ENCODE measurements at regions not wholly inside any gene's neighbourhood (a gene's known extent, or its start where the extent isn't known, plus 50 kb on each side); places are given as distances from the start of the nearest gene placed in this dataset.

DNA sequence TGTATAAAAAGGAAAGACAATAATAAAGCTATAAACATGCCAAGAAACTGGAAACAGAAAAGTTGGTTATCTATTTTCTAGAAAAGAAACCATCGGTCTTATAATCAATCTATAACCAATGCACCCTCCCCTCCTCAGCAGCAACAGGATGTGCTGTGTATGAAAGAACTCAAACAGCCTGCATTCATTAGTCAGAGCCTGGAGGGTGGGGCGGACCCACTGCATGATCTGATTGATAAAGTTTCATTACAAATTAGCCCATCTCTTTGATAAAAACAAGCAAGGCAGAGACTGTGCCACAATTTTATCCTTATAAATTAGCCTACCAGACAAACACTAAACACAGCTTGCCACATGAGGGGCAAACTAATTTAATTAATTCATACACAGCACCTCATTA, 448.1 kb downstream of the BCAT1 start:
- Histone ChIP-seq H3K9ac (ENCODE audit: low read length) (peak overlapping the region; percentile 28), H2AFZ (ENCODE audit: low read depth, low read length) (peak overlapping the region; percentile 31), H3K36me3 (ENCODE audit: insufficient read depth, low read length) (no peaks in the 10 kb centered on the region), H3K4me2 (ENCODE audit: low read length) (peak overlapping the region; percentile 78), H3K9me3 (ENCODE audit: insufficient read depth, low read depth, low read length) (no peaks in the 10 kb centered on the region), H3K4me1 (ENCODE audit: insufficient read depth, low read length) (peaks cover 19% of the 10 kb centered on the region), H4K20me1 (ENCODE audit: insufficient read depth, low read length) (no peaks in the 10 kb centered on the region), H3K27me3 (ENCODE audit: insufficient read depth, low read length) (no peaks in the 10 kb centered on the region), H3K4me3 (ENCODE audit: insufficient read depth, low read depth, low read length) (peak overlapping the region; percentile 20), H3K27ac (ENCODE audit: low read depth, low read length) (peak overlapping the region; percentile 55), H3K79me2 (ENCODE audit: insufficient read depth, low read length) (no peaks in the 10 kb centered on the region)
- Mint-ChIP-seq H3K4me1 (ENCODE audit: low read depth, unreplicated experiment) (peaks cover 27% of the 10 kb centered on the region), H3K4me3 (ENCODE audit: unreplicated experiment) (peak overlapping the region; percentile 40), H3K9me3 (ENCODE audit: unreplicated experiment) (peaks cover 2% of the 10 kb centered on the region), H3K27ac (ENCODE audit: unreplicated experiment) (peak overlapping the region; percentile 43), H3K27me3 (ENCODE audit: low read depth, unreplicated experiment) (no peaks in the 10 kb centered on the region), H3K36me3 (ENCODE audit: low read depth, unreplicated experiment) (no peaks in the 10 kb centered on the region)
- FAIRE-seq (no peak), DNase-seq (ENCODE audit: low read depth) (peak; percentile 36)
- TF ChIP-seq, protein P1, sequence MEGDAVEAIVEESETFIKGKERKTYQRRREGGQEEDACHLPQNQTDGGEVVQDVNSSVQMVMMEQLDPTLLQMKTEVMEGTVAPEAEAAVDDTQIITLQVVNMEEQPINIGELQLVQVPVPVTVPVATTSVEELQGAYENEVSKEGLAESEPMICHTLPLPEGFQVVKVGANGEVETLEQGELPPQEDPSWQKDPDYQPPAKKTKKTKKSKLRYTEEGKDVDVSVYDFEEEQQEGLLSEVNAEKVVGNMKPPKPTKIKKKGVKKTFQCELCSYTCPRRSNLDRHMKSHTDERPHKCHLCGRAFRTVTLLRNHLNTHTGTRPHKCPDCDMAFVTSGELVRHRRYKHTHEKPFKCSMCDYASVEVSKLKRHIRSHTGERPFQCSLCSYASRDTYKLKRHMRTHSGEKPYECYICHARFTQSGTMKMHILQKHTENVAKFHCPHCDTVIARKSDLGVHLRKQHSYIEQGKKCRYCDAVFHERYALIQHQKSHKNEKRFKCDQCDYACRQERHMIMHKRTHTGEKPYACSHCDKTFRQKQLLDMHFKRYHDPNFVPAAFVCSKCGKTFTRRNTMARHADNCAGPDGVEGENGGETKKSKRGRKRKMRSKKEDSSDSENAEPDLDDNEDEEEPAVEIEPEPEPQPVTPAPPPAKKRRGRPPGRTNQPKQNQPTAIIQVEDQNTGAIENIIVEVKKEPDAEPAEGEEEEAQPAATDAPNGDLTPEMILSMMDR (IDR thresholded peaks at IDR 0.05; ENCODE audit: insufficient read depth, low read depth, low read length) = no peak

DNA sequence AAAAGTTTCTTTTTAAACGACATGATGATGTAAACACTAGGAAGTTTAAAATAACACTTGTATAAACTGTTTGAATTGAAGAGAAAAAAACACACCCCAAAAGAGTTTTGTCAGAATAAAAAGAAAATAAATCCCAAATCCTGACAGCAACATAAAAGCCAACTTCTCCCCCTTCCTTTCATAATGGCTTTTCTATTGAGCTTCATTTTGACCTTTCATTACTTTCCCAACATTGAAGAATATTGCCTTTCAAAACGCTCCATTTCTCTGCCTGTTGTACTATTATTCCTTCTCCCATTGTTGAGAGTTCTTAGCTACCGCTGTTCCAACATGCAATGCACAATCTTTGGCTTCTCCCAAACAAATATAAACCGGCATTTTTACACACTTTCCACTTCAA, 448.5 kb downstream of the BCAT1 start:
- Mint-ChIP-seq H3K36me3 (ENCODE audit: low read depth, unreplicated experiment) (no peaks in the 10 kb centered on the region), H3K4me3 (ENCODE audit: unreplicated experiment) (peak overlapping the region; percentile 40), H3K27ac (ENCODE audit: unreplicated experiment) (peak overlapping the region; percentile 43), H3K27me3 (ENCODE audit: low read depth, unreplicated experiment) (no peaks in the 10 kb centered on the region), H3K9me3 (ENCODE audit: unreplicated experiment) (peaks cover 2% of the 10 kb centered on the region), H3K4me1 (ENCODE audit: low read depth, unreplicated experiment) (peaks cover 31% of the 10 kb centered on the region)
- Histone ChIP-seq H2AFZ (ENCODE audit: low read depth, low read length) (peak overlapping the region; percentile 31), H3K9me3 (ENCODE audit: insufficient read depth, low read depth, low read length) (no peaks in the 10 kb centered on the region), H3K36me3 (ENCODE audit: insufficient read depth, low read length) (no peaks in the 10 kb centered on the region), H3K9ac (ENCODE audit: low read length) (peak overlapping the region; percentile 28), H3K79me2 (ENCODE audit: insufficient read depth, low read length) (no peaks in the 10 kb centered on the region), H3K4me2 (ENCODE audit: low read length) (peak overlapping the region; percentile 78), H3K27ac (ENCODE audit: low read depth, low read length) (peak overlapping the region; percentile 55), H3K27me3 (ENCODE audit: insufficient read depth, low read length) (no peaks in the 10 kb centered on the region), H3K4me1 (ENCODE audit: insufficient read depth, low read length) (peaks cover 19% of the 10 kb centered on the region), H4K20me1 (ENCODE audit: insufficient read depth, low read length) (no peaks in the 10 kb centered on the region), H3K4me3 (ENCODE audit: insufficient read depth, low read depth, low read length) (peak overlapping the region; percentile 20)
- TF ChIP-seq EZH2 (IDR thresholded peaks at IDR 0.05; ENCODE audit: insufficient read depth, low read length) = no peak
- TF ChIP-seq, protein P1 (IDR thresholded peaks at IDR 0.05; ENCODE audit: insufficient read depth, low read depth, low read length) = no peak
- no peak for DNase-seq (ENCODE audit: low read depth)
- no peak for FAIRE-seq

DNA sequence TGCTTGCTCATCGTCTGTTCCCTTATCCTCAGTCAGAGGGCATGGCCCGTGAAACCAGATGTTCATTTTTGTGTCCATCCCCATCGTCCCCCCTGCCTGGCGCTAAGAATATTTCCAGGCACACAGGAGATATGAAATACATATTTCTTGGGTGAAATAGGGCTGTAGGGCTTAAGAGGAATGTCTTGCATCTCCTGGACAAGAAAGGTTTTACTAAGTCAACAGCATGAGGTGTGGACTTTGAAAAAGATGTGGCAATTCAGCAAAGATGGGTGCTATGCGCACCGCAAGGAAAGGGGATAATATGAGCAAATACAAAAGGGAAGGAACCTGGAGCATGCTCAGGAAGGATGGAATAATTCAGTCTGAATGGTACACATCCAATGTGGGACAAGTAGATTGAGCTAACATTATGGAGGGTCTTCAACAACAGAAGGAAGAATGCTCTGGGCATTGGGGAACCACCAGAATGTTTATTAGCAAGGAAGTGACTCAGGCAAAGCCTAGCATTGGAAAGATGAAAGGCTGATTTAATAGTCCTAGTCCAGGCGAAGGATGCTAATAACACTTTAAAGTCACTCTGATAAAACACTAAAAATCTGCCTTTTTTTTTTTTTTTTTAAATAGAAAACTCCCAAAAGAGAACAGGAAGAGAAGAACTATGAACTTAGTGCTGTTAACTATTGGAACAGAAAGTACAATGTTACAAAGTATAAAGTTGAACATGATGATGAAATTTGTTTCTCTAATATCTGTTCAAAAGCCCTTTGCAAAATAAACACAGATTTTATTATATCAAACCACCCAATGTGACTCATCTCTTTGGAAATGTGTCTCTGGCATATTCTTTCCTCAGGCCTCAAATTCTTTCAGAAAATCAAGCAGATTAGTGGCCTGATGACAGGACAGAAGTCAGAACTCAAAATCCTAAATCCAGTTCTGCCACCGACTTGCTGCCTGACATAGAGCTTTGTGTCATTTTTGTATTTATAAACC, 449.5 kb downstream of the BCAT1 start:
- Histone ChIP-seq H3K79me2 (ENCODE audit: insufficient read depth, low read length) (no peaks in the 10 kb centered on the region), H3K27ac (ENCODE audit: low read depth, low read length) (peak overlapping the region; percentile 55)

More for the DNA sequence above, 449.5 kb downstream of the BCAT1 start:
- Mint-ChIP-seq H3K27ac (ENCODE audit: unreplicated experiment) (peak overlapping the region; percentile 29), H3K36me3 (ENCODE audit: low read depth, unreplicated experiment) (no peaks in the 10 kb centered on the region), H3K4me1 (ENCODE audit: low read depth, unreplicated experiment) (peaks cover 41% of the 10 kb centered on the region), H3K27me3 (ENCODE audit: low read depth, unreplicated experiment) (no peaks in the 10 kb centered on the region), H3K9me3 (ENCODE audit: unreplicated experiment) (peaks cover 2% of the 10 kb centered on the region), H3K4me3 (ENCODE audit: unreplicated experiment) (no peak overlapping the region)
- Histone ChIP-seq H3K4me1 (ENCODE audit: insufficient read depth, low read length) (peaks cover 20% of the 10 kb centered on the region), H3K27me3 (ENCODE audit: insufficient read depth, low read length) (no peaks in the 10 kb centered on the region), H2AFZ (ENCODE audit: low read depth, low read length) (no peak overlapping the region), H3K9me3 (ENCODE audit: insufficient read depth, low read depth, low read length) (no peaks in the 10 kb centered on the region), H3K4me3 (ENCODE audit: insufficient read depth, low read depth, low read length) (no peak overlapping the region), H3K9ac (ENCODE audit: low read length) (no peak overlapping the region), H4K20me1 (ENCODE audit: insufficient read depth, low read length) (no peaks in the 10 kb centered on the region), H3K4me2 (ENCODE audit: low read length) (peak overlapping the region; percentile 78), H3K36me3 (ENCODE audit: insufficient read depth, low read length) (no peaks in the 10 kb centered on the region)
- no peak for FAIRE-seq
- TF ChIP-seq, protein P1 (IDR thresholded peaks at IDR 0.05; ENCODE audit: insufficient read depth, low read depth, low read length) = no peak
- no peak for TF ChIP-seq EZH2 (IDR thresholded peaks at IDR 0.05; ENCODE audit: insufficient read depth, low read length)
- peak; percentile 64 for DNase-seq (ENCODE audit: low read depth)
